B cell (primary cell): ENCODE measurements at regions not wholly inside any gene's neighbourhood (a gene's known extent, or its start where the extent isn't known, plus 50 kb on each side); places are given as distances from the start of the nearest gene placed in this dataset.

ENCODE experiments used
- ATAC-seq: fragments of 200-7000 bp; cut with Tn5 transposase; one replicate; pipeline ENCODE4 v1.10.0; 2021; ENCODE audit warnings: low read depth, mild to moderate bottlenecking, moderate number of reproducible peaks, moderate library complexity
- CTCF ChIA-PET: fragments of 350-600 bp; sonication (Branson Sonifier 250); formaldehyde crosslinking; loops from one replicate; lab custom pipeline; 2021; ENCODE audit warnings: antibody characterized with exemption, inconsistent platforms; lab: Charles Lee
- POLR2A ChIA-PET: fragments of 350-600 bp; sonication (Branson Sonifier 250); formaldehyde crosslinking; loops from one replicate; lab custom pipeline; 2021; ENCODE audit warnings: antibody characterized with exemption; lab: Charles Lee
- DNase-seq: peaks from one replicate; pipeline ENCODE4 v3.0.0; 2013
- H2AFZ ChIP-seq: 2 replicates; pipeline ENCODE4 v1.6.1; 2012; ENCODE audit warnings: mild to moderate bottlenecking, low read depth, low read length; ENCODE audit not compliant: insufficient read depth, poor library complexity, severe bottlenecking
- H3K27ac ChIP-seq, 2 donors: 1 replicate in 1 of 2; 2 replicates in 1 of 2; pipeline ENCODE4 v1.5.1; 2012 to 2013; ENCODE audit warnings: low read length in 2 of 2, mild to moderate bottlenecking in 2 of 2, moderate library complexity in 1 of 2
- H3K27me3 ChIP-seq, 4 experiments: fragments of 200-600 bp in 1 of 4; sonication (generic) in 1 of 4; replicated peaks in 1 of 4; 1 replicate in 2 of 4; 2 replicates in 2 of 4; pipeline versions ENCODE4 v1.6.1 to v1.7.0; 2013 to 2016; ENCODE audit warnings: low read length in 3 of 4, mild to moderate bottlenecking in 2 of 4, mixed read lengths in 1 of 4, moderate library complexity in 1 of 4; ENCODE audit not compliant: insufficient read depth in 4 of 4, control insufficient read depth in 3 of 4; ENCODE audit errors: control extremely low read depth in 1 of 4
- H3K36me3 ChIP-seq, 2 experiments: replicated peaks in 1 of 2; 1 replicate in 1 of 2; 2 replicates in 1 of 2; pipeline versions ENCODE4 v1.6.1 to v1.7.1; 2013; ENCODE audit warnings: low read length in 1 of 2; ENCODE audit not compliant: insufficient read depth in 2 of 2, control insufficient read depth in 1 of 2; ENCODE audit errors: control extremely low read depth in 1 of 2, extremely low read depth in 1 of 2
- H3K4me1 ChIP-seq, 2 donors: fragments of 200-600 bp in 1 of 2; sonication (generic) in 1 of 2; 1 replicate in 1 of 2; 2 replicates in 1 of 2; pipeline versions ENCODE4 v1.5.1 to v1.6.1; 2013 to 2017; ENCODE audit warnings: low read length in 2 of 2; ENCODE audit not compliant: control insufficient read depth in 2 of 2, insufficient read depth in 2 of 2
- H3K4me2 ChIP-seq: replicated peaks from 2 replicates; pipeline ENCODE3; 2012; ENCODE audit warnings: mild to moderate bottlenecking, low read depth, low read length; ENCODE audit not compliant: poor library complexity, severe bottlenecking
- H3K4me3 ChIP-seq, 5 experiments: fragments of 200-600 bp in 1 of 5; sonication (generic) in 1 of 5; 1 replicate in 3 of 5; 2 replicates in 2 of 5; pipeline versions ENCODE4 v1.5.1 to v1.7.0; 2011 to 2016; ENCODE audit warnings: low read length in 4 of 5, mild to moderate bottlenecking in 4 of 5, low read depth in 2 of 5, control low read depth in 1 of 5, moderate library complexity in 1 of 5; ENCODE audit not compliant: insufficient read depth in 1 of 5; ENCODE audit errors: control extremely low read depth in 1 of 5, extremely low read depth in 1 of 5
- H3K79me2 ChIP-seq: fragments of 200-600 bp; sonication (generic); one replicate; pipeline ENCODE4 v1.6.0; 2016; ENCODE audit warnings: low read length; ENCODE audit not compliant: control insufficient read depth, insufficient read depth
- H3K9ac ChIP-seq: fragments of 200-600 bp; sonication (generic); 2 replicates; pipeline ENCODE4 v1.6.1; 2017; ENCODE audit warnings: mild to moderate bottlenecking, low read length, moderate library complexity
- H3K9me3 ChIP-seq, 3 donors: one replicate each; pipeline versions ENCODE4 v1.6.1 to v1.7.1; 2013; ENCODE audit warnings: low read length in 2 of 3; ENCODE audit not compliant: control insufficient read depth in 2 of 3, insufficient read depth in 1 of 3; ENCODE audit errors: control extremely low read depth in 1 of 3
- H4K20me1 ChIP-seq: 2 replicates; pipeline ENCODE4 v1.6.0; 2012; ENCODE audit warnings: mild to moderate bottlenecking, low read length; ENCODE audit not compliant: insufficient read depth, control insufficient read depth, poor library complexity, severe bottlenecking
- H3K27ac Mint-ChIP-seq: one replicate; pipeline ENCODE4 v1.8.0; 2021; ENCODE audit warnings: mixed read lengths
- H3K27me3 Mint-ChIP-seq: one replicate; pipeline ENCODE4 v1.8.0; 2021; ENCODE audit warnings: mixed read lengths
- H3K4me1 Mint-ChIP-seq: one replicate; pipeline ENCODE4 v1.8.0; 2021; ENCODE audit warnings: mixed read lengths
- H3K4me3 Mint-ChIP-seq: one replicate; pipeline ENCODE4 v1.8.0; 2021; ENCODE audit warnings: mixed read lengths
- H3K9me3 Mint-ChIP-seq: one replicate; pipeline ENCODE4 v1.8.0; 2022; ENCODE audit warnings: mixed read lengths; ENCODE audit not compliant: insufficient read depth
- EZH2 ChIP-seq: IDR thresholded peaks from 2 replicates; pipeline ENCODE4 v1.6.1; 2012; ENCODE audit warnings: borderline replicate concordance, low read depth, mild to moderate bottlenecking, moderate library complexity, low read length; ENCODE audit not compliant: insufficient read depth, poor library complexity, severe bottlenecking
- WGBS: methylation state at CpG from one replicate; pipeline ENCODE4 v1.1.5; 2013; ENCODE audit warnings: missing lambda C conversion rate; ENCODE audit not compliant: insufficient coverage; 5-methylcytosine and 5-hydroxymethylcytosine counted together
- intact Hi-C: fragments of 100-400 bp; cut with micrococcal nuclease; formaldehyde crosslinking; loops from one replicate; pipeline ENCODE4 v1.10.0; 2022
- TF ChIP-seq, protein P1 (sequence below): fragments of 200-600 bp; IDR thresholded peaks from one replicate; pipeline ENCODE4 v1.8.0; 2022; ENCODE audit warnings: antibody characterized with exemption, mild to moderate bottlenecking

- no peaks in the 10 kb centered on the region for H3K27me3 ChIP-seq
- peaks cover 2 to 6% (median 2%) of the 10 kb centered on the region in 3 donors for H3K9me3 ChIP-seq
- no peak for TF ChIP-seq EZH2
- TF ChIP-seq, protein P1, sequence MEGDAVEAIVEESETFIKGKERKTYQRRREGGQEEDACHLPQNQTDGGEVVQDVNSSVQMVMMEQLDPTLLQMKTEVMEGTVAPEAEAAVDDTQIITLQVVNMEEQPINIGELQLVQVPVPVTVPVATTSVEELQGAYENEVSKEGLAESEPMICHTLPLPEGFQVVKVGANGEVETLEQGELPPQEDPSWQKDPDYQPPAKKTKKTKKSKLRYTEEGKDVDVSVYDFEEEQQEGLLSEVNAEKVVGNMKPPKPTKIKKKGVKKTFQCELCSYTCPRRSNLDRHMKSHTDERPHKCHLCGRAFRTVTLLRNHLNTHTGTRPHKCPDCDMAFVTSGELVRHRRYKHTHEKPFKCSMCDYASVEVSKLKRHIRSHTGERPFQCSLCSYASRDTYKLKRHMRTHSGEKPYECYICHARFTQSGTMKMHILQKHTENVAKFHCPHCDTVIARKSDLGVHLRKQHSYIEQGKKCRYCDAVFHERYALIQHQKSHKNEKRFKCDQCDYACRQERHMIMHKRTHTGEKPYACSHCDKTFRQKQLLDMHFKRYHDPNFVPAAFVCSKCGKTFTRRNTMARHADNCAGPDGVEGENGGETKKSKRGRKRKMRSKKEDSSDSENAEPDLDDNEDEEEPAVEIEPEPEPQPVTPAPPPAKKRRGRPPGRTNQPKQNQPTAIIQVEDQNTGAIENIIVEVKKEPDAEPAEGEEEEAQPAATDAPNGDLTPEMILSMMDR = no peak
- DNase-seq = no peak
- ChIA-PET CTCF (no interaction called here), POLR2A (no interaction called here)
- 83% methylated on average over 2 of the region's 6 CpGs for WGBS
- intact Hi-C loops = no loop called here
- Mint-ChIP-seq H3K27ac (no peak overlapping the region), H3K4me1 (no peaks in the 10 kb centered on the region), H3K9me3 (peaks cover 5% of the 10 kb centered on the region), H3K27me3 (no peaks in the 10 kb centered on the region), H3K4me3 (no peak overlapping the region)
- H3K79me2 ChIP-seq = no peaks in the 10 kb centered on the region
- H4K20me1 ChIP-seq = no peaks in the 10 kb centered on the region
- H2AFZ ChIP-seq = no peak overlapping the region
- no peak overlapping the region for H3K4me3 ChIP-seq
- H3K4me1 ChIP-seq = no peaks in the 10 kb centered on the region
- ATAC-seq = no peak
- no peak overlapping the region for H3K9ac ChIP-seq
- no peak overlapping the region for H3K4me2 ChIP-seq
- no peaks in the 10 kb centered on the region for H3K36me3 ChIP-seq
- H3K27ac ChIP-seq = no peak overlapping the region
Observed at GRCh38 chr3:21100656-21101359, 650.2 kb downstream of the ZNF385D start.

DNA sequence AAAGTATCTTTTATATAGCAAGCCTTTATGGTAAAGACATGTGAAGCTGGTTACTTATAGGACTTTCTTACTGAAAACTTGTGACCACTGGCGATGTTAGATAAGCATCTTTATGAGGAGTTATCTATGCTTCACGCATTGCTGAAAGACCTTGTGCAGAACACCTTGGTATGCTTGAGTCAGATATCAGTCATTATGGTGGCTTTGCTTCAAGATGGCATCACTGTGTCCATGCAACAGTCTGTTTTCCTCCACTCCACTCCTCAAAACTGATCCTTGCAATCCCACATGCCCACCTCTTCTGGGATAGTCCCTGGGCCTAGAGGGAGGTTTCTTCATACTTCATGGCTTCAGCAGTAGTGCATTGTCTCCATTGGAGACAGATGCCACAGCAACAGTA, 656.3 kb downstream of the ZNF385D start:
- Mint-ChIP-seq H3K27me3 (no peaks in the 10 kb centered on the region), H3K27ac (no peak overlapping the region), H3K4me1 (no peaks in the 10 kb centered on the region), H3K4me3 (no peak overlapping the region), H3K9me3 (no peaks in the 10 kb centered on the region)
- H3K9me3 ChIP-seq = peaks cover 0 to 3% (median 0%) of the 10 kb centered on the region in 3 donors
- no peak overlapping the region for H3K27ac ChIP-seq
- no peak overlapping the region for H3K4me3 ChIP-seq
- H3K79me2 ChIP-seq = no peaks in the 10 kb centered on the region
- ChIA-PET CTCF (no interaction called here), POLR2A (no interaction called here)
- H3K4me2 ChIP-seq = no peak overlapping the region
- 100% methylated on average over 2 of the region's 2 CpGs for WGBS
- no peak for TF ChIP-seq EZH2
- TF ChIP-seq, protein P1 = no peak
- no peaks in the 10 kb centered on the region for H3K36me3 ChIP-seq
- no peak overlapping the region for H3K9ac ChIP-seq
- intact Hi-C loops = no loop called here
- no peak for ATAC-seq
- DNase-seq = no peak
- H2AFZ ChIP-seq = no peak overlapping the region
- no peaks in the 10 kb centered on the region for H4K20me1 ChIP-seq
- H3K4me1 ChIP-seq = no peaks in the 10 kb centered on the region
- no peaks in the 10 kb centered on the region for H3K27me3 ChIP-seq
